Nucleus accumbens (tissue), 56 donors: ENCODE measurements at regions not wholly inside any gene's neighbourhood (a gene's known extent, or its start where the extent isn't known, plus 50 kb on each side); places are given as distances from the start of the nearest gene placed in this dataset.

Experiments
- DNase-seq, 56 donors: peaks; one replicate each; lab custom pipeline; 2025; lab: John Stamatoyannopoulos, UW

DNA sequence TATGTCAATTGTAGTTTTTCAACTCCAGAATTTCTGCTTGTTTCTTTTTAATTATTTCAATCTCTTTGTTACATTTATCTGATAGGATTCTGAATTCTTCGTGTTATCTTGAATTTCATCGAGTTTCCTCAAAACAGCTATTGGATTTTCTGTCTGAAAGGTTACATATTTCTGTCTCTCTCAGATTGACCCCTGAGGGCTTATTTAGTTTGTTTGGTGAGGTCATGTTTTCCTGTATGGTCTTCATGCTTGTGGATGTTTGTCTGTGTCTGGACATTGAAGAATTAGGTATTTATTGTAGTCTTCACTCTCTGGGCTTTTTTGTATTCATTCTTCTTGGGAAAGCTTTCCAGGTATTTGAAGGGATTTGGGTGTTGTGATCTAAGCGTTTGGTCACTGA is 85.6 kb downstream of the SNAPC1 start:
- no peak for DNase-seq

DNA sequence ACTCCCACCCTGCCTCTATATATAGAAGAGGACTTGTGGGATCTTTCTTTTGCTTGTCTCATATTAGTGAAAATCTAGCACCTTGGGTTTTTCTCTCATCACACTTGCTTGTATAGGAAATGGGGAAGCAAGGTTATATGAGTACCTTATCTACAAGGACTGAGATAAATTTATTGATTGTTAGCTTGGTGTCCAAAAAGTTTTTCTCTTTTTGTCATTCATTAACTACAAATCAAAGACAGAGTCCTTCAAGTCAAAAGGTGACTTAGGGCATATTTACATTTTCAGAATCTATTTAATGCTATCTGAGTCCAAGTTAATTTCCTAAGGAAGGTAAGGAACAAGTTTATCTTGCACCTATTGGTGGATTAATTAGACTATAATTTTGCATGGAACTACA is 92.7 kb downstream of the SNAPC1 start:
- no peak for DNase-seq

DNA sequence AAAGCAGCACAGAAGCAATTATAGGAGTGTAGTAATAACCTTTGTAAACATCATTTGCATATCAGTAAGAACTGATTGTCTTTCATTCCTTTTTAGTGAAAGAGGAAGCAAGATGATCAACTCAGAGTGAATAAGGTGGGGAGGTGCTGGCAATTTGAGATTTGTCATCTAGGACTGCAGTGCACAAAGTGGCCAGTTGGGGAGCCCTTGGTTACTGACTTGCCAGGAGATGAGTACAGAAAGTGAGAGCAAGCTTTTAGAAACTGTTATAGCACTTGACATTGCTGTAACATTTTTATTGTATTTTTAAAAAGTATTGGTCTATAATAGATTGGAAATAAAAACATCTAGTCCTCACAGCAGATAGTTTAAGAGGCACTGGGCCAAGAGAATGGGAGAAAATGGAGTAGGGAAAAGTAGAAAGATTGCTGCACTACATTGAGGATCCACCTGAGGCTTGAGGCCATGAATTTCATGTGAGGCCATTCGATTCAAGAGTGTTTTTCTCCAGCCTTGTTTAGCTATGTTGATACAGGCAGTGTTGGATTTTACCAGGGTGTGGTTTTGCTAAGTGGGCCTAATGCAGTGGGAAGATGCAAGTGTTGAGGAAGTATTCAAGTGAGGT is 98.2 kb downstream of the SNAPC1 start:
- peak in 3 of 56 donors; percentile 6 to 34 (median 7) for DNase-seq

DNA sequence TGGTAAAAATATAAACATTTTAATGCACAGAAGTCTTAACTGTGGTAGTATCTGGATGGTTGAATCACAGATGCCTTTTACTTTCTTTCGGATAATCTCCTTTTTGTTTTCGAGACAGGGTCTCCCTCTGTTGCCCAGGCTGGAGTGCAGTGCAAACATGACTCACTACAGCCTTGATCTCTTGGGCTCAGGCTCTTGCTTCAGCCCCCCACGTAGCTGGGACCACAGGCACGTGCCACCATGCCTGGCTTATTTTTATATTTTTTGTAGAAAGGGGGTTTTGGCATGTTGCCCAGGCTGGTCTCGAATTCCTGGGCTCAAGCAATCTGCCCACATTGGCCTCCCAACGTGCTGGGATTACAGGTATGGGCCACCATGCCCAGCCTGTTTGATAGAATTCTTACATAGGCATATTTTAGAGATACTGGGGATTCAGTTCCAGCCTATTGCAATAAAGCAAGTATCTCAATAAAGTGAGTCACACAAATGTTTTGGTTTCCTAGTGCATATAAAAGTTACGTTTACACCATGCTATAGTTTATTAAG is 99.2 kb downstream of the SNAPC1 start:
- no peak for DNase-seq

DNA sequence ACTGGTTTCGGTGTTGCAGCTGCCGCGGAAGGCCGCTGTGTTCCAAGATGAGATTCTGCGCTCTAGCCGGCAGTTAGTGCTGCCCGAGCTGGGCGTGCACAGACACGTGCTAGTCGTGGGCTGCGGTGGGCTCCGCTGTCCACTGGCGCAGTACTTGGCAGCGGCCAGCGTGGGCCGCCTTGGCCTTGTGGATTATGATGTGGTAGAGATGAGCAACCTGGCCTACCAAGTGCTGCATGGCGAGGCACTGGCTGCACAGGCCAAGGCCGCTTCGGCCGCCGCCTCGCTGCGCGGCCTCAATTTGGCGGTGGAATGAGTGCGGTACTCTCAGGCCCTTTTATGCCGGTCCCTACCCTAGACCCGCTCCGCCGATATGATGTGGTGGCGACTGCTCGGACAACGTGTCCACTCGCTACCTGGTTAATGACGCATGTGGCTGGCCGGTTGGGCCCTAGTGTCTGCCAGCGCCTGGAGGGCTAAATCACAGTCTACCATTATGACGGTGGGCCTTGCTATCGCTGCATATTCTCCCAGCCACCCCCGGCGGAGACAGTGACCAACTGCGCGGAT is 102.2 kb downstream of the SNAPC1 start:
- no peak for DNase-seq

DNA sequence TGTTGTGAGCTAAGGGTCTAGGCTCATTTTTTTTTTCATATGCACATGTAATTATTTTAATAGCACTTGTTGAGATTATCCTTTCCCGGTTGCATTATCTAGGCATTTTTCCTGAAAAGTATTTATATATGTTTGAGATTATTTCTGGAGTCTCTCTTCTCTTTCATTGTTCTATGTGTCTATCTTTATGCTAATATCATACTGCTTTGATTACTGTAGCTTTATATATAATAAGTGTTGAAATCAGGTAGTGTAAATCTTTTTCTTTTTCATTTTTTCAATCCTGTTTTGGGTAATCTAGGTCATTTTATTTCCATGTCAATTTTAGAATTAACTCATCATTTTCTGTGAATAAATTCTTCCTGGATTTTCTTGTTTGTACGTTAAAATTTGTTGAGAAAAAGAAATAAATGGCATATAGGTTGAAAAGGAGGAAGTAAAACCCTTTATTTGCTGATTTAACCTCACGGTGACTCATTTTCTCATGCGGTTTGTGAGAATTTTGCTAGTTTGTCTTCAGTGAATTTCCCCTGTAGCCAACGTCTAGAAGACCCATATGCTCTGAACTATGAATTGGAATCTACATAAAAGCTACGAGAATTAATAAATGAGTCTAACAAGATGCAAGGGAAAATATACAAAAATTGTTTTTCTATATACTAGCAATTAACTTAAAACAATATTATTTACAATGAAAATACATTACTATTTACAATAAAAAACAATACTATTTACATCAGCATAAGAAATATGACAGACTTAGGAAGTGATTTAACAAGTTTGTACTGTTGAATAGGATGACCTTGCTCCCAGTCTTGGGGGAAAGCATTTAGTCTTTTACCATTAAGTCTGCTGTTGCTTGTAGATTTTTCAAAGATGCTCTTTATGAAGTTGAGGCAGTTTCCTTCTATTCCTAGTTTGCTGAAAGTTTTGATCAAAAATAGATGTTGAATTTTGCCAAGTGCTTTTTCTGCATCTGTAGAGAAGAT is 105.0 kb downstream of the SNAPC1 start:
- DNase-seq, result no peak

DNA sequence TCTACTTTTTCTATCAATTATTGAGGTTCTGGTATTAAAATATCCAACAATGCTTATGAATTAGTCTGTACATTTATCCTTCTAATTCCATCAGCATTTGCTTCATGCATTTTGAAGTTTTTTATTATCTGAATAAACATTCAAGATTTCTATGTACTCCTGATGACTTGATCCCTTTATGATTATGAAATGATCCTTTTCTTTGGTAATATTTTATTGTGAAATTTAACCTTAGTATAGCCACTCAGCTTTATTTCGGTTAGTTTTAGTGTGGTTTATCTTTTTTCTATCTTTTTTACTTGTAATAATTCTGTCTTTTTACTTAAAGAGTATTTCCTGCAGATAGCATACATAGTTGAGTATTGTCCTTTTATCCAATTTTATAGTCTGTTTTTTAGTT is 106.6 kb downstream of the SNAPC1 start:
- DNase-seq, result no peak

DNA sequence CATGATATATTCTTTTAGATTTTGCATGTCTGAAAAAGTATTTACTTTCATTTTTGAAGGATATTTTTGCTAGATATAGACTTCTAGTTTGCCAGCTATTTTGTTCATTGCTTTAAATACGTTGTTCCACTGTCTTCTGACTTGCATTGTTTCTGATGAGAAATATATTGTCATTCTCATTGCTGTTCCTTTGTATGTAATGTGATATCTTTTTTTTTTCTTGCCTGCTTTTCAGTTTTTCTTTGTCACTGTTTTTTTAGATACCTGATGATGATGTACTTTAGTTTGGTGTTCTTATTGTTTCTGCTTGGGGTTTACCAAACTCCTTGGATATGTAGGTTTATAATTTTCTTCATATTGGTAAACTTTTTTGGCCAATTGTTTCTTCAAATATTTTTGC is 107.9 kb downstream of the SNAPC1 start:
- DNase-seq, result no peak

DNA sequence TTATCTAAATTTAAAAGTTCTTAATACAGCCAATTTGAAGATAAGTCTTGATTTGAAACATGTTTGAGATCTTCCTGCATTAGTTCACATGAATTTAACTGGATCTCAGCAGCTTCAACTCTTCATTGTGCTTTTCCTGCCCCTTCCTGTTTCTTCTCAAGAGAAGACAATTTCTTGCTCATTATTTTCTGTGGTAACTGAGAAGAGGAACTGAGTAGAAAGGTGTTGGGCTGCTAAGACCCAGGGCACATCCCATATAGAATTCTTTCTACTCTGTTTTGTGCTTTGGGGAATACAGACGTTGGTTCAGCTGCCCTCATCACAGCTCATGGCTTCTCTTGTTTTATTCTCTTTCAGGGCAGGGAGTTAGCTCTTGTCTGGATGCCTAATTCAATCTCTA is 110.2 kb downstream of the SNAPC1 start:
- DNase-seq, result no peak

DNA sequence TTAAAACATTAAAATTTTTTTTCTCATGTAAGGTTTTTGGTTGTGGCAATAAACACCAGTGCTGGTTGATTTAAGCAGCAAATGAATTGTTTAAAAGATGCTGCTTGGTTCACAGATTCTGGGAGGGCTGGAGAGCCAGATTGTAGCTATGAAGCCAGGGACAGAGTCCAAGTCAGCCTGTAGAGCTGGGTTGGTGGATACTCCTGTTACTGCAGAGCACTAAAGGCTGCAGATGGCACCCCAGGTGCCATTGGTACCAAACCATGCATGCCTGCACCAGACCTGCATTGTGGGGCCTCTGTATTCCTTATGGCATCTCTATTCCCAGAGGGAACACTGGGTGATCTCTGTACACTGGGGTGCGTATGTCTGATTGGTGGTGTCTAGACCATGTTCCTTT is 113.3 kb downstream of the SNAPC1 start:
- no peak for DNase-seq

DNA sequence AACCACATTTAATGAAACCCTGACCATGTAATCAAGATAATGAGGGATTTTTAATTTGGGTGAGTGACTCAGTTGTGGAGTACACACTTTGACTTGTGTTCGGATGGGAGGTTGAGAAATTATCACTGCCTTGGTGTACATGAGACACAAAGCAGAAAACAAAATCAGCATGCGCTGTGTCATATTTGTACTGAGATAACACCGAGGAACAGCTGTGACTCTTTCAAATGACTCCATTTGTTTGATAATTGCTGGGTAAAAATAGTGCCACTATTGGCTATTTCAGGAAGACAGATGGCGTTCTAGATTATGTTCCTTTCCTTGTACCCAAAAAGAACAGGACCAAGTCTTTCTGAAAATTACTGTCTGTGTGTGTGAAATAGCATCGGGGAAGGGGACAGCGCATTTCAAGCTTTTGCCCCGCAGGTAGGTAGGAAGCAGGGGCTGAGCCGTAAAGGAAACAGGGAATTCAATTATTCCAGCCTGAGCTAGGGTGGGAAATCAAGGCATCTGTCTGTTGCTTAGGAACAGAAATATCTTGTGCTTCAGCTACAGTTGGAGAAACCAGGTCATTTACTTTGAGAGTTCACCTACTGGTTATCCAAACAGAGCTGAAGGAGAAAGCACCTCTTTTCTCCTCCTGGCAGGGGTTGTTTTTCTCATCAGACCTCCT is 114.3 kb downstream of the SNAPC1 start:
- DNase-seq, result peak in 3 of 56 donors; percentile 33 to 48 (median 46)

DNA sequence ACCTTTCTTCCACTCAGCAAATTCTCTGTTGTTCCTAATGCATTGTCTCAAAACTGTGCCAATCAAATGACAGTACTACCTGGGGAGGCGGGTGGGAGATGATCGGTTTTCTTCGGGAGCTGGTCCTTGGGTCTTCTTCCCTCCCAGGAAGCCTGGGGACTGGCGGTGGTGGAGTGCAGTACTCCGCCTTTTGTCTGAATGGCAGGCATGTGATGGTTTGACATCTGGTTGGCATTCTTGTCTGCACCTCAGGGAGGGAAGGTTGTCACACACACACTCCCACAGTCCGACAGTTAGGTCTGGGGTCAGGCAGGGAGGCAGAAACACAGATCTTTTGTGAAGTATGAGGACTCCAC is 114.8 kb downstream of the SNAPC1 start:
- DNase-seq, result peak in 3 of 56 donors; percentile 30 to 32 (median 32)

DNA sequence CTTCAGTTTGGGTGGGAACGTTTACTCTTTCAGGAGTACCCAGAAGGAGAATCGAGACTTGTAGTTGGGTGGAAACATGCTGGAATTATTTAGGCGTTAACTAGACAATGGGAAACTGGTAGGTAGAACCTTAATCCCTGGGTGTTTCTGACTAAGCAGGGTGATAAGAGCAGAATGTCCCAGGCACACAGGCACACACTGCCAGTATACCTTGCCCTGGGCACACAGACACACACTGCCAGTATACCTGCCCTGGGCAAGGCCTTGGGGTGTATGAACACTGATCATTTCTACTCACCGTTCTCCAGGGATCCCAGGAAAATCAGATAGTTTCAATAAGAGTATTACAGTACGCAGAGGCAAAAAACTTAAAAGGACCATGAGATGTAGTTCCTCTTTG is 115.5 kb downstream of the SNAPC1 start:
- no peak for DNase-seq

DNA sequence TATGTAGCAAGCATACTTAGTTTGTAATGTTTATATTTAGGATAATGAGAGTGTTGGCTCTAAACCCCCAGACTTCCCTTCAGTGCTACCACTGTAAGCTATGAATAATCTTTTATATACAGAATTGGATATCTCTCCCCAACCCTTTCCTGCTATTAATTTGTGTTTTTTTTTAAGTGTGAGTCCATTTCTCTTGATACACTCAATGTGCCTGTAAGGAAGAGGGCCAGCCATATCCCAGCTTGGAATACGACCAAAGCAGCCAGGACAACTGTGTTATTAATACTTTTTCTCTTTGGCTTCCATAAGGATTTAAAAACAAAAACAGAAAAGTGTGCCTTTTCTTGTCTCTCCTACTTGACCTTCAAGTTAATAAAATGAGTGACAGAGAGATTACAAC is 116.7 kb downstream of the SNAPC1 start:
- DNase-seq, result no peak

DNA sequence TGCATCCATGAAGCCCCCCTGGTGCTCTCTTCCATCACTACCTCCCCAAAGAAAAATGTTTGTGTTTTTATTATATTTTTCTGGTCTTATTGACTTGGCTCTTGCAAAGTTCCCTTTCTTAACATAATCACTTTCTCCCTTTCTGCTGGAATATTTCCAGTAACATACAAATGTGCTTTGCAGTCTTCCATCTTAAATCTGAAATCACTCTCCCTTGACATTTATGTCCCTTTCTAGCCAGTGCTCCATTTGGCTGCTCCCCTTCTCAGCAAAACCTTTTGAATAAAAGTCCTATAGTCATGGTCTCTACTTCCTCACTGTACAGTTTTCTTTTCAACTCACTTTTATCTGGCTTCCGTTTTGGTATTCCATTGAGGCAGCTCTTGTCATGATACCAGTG is 118.8 kb downstream of the SNAPC1 start:
- no peak for DNase-seq

DNA sequence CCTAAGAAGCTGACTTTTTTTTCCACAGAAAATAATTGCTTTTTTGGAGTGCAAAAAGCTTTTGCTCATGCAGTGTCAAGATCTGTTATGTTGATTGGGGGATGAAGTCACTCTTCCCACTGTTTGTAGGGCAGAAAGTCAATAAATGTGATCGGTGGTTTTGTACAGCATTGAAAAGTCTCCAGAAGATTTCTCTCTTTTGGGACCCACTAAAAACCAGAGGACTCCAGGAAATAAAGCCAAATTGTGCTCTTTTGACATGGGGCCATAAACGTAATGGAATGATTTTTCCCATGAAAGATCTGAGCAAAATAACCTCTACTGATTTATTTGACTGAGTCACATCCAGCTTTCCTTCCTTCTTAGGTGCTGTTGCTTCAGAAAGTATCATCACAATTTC is 122.5 kb downstream of the SNAPC1 start:
- no peak for DNase-seq

DNA sequence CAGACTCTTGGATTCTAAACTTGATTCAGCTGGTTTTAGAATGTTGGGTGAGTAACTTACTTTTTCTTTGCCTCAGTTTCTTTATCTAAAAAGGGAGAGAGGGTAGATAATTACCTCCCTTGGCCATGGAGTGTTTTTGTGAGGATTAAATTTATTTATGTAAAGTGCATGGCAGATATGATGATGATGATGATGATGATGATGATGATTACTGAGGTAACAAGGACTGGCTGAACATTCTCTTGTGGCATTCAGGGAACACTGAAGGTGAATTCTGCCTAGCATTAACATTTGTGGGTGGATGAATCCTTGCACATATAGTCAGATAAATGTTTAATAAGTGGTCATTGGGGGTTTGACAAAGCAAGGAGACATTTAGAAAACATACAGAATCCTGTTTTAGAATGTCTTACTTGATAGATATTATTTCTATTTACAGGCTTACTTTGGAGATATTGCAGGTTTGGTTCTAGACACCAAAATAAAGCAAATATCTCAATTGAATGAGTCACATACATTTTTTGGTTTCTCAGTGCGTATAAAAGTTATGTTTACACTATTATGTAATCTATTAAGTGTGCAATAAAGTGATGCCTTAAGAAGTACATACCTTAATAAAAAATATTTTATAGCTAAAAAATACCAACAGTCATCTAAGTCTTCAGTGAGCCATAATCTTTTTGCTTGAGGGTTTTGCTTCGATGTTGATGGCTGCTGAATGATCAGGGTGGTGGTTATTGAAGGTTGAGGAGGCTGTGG is 123.2 kb downstream of the SNAPC1 start:
- no peak for DNase-seq

DNA sequence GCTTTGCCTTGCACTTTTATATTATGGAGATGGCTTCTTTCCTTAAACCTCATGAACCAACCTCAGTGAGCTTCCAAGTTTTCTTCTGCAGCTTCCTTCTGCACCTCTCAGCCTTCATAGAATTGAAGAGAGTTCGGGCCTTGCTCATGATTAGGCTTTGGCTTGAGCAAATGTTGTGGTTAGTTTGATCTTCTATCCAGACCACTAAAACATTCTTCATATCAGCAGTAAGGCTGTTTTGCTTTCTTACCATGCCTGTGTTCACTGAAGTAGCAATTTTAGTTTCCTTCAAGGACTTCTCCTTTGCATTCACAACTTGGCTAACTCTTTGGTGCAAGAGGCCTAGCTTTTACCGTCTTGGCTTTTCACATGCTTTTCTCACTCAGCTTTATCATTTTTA is 125.4 kb downstream of the SNAPC1 start:
- no peak for DNase-seq

DNA sequence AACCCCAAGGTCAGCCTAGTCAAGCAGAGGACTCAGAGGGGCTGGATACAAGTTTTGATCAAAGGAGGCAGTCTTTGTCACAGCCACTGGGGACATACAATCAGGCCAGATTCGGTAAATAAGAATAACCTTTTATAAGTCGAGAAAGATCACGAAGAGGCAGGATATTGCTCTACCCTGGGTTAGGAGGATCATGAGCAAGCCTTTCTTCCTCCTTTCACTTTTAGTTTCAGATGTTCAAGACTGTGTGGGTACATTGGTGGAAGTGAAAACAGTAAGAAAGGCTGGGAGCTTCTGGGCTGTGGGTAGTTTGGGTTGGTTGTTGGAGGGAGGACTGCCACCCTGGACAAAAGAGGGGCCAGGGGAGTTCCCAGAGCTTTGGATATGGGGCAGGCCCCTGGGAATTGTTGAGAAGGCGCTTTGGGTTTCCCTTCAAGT is 127.7 kb downstream of the SNAPC1 start:
- DNase-seq, result no peak

DNA sequence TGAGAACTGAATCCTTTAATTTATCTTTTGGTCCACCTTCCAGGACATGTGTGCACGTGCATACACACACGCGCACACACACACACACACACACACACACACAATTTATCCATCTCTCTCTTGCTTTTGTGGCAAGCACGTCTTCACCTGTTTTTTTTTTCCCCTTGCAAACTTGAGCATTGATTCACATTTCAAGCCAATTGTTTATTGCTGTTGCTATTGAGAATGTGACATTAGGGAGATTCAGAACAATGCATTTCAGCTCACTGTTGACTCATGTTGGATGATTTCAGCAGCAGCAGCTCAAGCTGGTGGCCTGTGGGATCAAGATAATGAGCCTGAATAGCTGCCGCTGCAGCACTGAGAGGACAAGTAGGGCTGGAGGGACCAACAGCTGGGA is 128.9 kb downstream of the SNAPC1 start:
- DNase-seq, result peak in 2 of 56 donors; percentile 7 to 16
